ENCODE measurements at regions not wholly inside any gene's neighbourhood (a gene's known extent, or its start where the extent isn't known, plus 50 kb on each side); places are given as distances from the start of the nearest gene placed in this dataset.

DNA sequence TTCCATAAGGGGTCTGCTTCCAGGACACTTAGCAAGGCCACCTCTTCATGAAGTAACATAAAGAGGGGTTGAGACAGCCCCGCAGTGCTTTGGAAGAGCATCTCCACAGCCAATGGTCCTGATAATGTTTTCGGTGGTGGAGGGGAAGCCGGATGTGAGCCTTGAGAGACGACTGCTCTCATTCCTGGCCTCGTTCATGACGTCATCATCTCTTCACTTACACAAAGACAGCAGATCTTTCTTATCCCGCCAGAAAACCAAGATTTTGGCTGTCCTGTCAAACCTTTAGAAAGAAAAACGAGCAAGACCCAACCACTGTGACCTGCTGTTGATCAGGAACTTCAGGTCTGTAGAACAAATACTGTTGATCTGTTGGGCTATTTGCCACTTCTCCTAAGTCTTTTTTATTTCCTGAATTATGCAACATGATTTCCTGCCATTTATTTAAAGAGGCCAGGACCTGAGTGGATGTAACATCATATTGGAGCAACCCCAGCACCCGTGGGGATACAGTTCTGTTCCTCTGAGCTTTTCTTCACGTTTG lies 89.0 kb upstream of the IRX2 start:
- H3K4me2 ChIP-seq, result no peak overlapping the region
- no peaks in the 10 kb centered on the region for H3K9me3 Mint-ChIP-seq
- TF ChIP-seq, protein P1, sequence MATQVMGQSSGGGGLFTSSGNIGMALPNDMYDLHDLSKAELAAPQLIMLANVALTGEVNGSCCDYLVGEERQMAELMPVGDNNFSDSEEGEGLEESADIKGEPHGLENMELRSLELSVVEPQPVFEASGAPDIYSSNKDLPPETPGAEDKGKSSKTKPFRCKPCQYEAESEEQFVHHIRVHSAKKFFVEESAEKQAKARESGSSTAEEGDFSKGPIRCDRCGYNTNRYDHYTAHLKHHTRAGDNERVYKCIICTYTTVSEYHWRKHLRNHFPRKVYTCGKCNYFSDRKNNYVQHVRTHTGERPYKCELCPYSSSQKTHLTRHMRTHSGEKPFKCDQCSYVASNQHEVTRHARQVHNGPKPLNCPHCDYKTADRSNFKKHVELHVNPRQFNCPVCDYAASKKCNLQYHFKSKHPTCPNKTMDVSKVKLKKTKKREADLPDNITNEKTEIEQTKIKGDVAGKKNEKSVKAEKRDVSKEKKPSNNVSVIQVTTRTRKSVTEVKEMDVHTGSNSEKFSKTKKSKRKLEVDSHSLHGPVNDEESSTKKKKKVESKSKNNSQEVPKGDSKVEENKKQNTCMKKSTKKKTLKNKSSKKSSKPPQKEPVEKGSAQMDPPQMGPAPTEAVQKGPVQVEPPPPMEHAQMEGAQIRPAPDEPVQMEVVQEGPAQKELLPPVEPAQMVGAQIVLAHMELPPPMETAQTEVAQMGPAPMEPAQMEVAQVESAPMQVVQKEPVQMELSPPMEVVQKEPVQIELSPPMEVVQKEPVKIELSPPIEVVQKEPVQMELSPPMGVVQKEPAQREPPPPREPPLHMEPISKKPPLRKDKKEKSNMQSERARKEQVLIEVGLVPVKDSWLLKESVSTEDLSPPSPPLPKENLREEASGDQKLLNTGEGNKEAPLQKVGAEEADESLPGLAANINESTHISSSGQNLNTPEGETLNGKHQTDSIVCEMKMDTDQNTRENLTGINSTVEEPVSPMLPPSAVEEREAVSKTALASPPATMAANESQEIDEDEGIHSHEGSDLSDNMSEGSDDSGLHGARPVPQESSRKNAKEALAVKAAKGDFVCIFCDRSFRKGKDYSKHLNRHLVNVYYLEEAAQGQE (IDR thresholded peaks at IDR 0.05; ENCODE audit: unreplicated experiment), result no peak
- TF ChIP-seq JUNB (IDR thresholded peaks at IDR 0.05; ENCODE audit: unreplicated experiment) (no peak), CREB1 (CRISPR knock-in tag; IDR thresholded peaks at IDR 0.05; ENCODE audit: low read depth) (no peak), ZNF114 (CRISPR knock-in tag; IDR thresholded peaks at IDR 0.05) (no peak), NANOG (IDR thresholded peaks at IDR 0.05; ENCODE audit: borderline replicate concordance) (no peak), POLR2AphosphoS5 (IDR thresholded peaks at IDR 0.05; ENCODE audit: low read depth) (no peak), STAT1 (IDR thresholded peaks at IDR 0.05; ENCODE audit: unreplicated experiment) (no peak), EZH2 (IDR thresholded peaks at IDR 0.05; ENCODE audit: low read depth, unreplicated experiment) (no peak), EZH2phosphoT487 (IDR thresholded peaks at IDR 0.05; ENCODE audit: unreplicated experiment) (no peak), ZNF331 (CRISPR knock-in tag; IDR thresholded peaks at IDR 0.05; ENCODE audit: low read depth) (no peak)
- TF ChIP-seq, protein P2, sequence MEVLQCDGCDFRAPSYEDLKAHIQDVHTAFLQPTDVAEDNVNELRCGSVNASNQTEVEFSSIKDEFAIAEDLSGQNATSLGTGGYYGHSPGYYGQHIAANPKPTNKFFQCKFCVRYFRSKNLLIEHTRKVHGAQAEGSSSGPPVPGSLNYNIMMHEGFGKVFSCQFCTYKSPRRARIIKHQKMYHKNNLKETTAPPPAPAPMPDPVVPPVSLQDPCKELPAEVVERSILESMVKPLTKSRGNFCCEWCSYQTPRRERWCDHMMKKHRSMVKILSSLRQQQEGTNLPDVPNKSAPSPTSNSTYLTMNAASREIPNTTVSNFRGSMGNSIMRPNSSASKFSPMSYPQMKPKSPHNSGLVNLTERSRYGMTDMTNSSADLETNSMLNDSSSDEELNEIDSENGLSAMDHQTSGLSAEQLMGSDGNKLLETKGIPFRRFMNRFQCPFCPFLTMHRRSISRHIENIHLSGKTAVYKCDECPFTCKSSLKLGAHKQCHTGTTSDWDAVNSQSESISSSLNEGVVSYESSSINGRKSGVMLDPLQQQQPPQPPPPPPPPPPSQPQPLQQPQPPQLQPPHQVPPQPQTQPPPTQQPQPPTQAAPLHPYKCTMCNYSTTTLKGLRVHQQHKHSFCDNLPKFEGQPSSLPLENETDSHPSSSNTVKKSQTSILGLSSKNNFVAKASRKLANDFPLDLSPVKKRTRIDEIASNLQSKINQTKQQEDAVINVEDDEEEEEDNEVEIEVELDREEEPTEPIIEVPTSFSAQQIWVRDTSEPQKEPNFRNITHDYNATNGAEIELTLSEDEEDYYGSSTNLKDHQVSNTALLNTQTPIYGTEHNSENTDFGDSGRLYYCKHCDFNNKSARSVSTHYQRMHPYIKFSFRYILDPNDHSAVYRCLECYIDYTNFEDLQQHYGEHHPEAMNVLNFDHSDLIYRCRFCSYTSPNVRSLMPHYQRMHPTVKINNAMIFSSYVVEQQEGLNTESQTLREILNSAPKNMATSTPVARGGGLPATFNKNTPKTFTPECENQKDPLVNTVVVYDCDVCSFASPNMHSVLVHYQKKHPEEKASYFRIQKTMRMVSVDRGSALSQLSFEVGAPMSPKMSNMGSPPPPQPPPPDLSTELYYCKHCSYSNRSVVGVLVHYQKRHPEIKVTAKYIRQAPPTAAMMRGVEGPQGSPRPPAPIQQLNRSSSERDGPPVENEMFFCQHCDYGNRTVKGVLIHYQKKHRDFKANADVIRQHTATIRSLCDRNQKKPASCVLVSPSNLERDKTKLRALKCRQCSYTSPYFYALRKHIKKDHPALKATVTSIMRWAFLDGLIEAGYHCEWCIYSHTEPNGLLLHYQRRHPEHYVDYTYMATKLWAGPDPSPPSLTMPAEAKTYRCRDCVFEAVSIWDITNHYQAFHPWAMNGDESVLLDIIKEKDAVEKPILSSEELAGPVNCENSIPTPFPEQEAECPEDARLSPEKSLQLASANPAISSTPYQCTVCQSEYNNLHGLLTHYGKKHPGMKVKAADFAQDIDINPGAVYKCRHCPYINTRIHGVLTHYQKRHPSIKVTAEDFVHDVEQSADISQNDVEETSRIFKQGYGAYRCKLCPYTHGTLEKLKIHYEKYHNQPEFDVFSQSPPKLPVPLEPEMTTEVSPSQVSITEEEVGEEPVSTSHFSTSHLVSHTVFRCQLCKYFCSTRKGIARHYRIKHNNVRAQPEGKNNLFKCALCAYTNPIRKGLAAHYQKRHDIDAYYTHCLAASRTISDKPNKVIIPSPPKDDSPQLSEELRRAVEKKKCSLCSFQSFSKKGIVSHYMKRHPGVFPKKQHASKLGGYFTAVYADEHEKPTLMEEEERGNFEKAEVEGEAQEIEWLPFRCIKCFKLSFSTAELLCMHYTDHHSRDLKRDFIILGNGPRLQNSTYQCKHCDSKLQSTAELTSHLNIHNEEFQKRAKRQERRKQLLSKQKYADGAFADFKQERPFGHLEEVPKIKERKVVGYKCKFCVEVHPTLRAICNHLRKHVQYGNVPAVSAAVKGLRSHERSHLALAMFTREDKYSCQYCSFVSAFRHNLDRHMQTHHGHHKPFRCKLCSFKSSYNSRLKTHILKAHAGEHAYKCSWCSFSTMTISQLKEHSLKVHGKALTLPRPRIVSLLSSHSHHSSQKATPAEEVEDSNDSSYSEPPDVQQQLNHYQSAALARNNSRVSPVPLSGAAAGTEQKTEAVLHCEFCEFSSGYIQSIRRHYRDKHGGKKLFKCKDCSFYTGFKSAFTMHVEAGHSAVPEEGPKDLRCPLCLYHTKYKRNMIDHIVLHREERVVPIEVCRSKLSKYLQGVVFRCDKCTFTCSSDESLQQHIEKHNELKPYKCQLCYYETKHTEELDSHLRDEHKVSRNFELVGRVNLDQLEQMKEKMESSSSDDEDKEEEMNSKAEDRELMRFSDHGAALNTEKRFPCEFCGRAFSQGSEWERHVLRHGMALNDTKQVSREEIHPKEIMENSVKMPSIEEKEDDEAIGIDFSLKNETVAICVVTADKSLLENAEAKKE (CRISPR knock-in tag; IDR thresholded peaks at IDR 0.05), result no peak
- TF ChIP-seq, protein P3, sequence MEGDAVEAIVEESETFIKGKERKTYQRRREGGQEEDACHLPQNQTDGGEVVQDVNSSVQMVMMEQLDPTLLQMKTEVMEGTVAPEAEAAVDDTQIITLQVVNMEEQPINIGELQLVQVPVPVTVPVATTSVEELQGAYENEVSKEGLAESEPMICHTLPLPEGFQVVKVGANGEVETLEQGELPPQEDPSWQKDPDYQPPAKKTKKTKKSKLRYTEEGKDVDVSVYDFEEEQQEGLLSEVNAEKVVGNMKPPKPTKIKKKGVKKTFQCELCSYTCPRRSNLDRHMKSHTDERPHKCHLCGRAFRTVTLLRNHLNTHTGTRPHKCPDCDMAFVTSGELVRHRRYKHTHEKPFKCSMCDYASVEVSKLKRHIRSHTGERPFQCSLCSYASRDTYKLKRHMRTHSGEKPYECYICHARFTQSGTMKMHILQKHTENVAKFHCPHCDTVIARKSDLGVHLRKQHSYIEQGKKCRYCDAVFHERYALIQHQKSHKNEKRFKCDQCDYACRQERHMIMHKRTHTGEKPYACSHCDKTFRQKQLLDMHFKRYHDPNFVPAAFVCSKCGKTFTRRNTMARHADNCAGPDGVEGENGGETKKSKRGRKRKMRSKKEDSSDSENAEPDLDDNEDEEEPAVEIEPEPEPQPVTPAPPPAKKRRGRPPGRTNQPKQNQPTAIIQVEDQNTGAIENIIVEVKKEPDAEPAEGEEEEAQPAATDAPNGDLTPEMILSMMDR (conservative IDR thresholded peaks at IDR 0.05; ENCODE audit: low read depth in 2 of 2), result no peak
- TF ChIP-seq, protein P4, sequence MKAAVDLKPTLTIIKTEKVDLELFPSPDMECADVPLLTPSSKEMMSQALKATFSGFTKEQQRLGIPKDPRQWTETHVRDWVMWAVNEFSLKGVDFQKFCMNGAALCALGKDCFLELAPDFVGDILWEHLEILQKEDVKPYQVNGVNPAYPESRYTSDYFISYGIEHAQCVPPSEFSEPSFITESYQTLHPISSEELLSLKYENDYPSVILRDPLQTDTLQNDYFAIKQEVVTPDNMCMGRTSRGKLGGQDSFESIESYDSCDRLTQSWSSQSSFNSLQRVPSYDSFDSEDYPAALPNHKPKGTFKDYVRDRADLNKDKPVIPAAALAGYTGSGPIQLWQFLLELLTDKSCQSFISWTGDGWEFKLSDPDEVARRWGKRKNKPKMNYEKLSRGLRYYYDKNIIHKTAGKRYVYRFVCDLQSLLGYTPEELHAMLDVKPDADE (IDR thresholded peaks at IDR 0.05), result no peak
- H3K4me1 Mint-ChIP-seq, result no peaks in the 10 kb centered on the region
- no peaks in the 10 kb centered on the region for H3K4me1 ChIP-seq (ENCODE audit: insufficient read depth)
- no peak overlapping the region for H3K4me3 ChIP-seq
- no peak overlapping the region for H3K27ac ChIP-seq (ENCODE audit: low read depth)
- no peaks in the 10 kb centered on the region for H3F3A ChIP-seq (replicated peaks; ENCODE audit: low read depth)
- no peaks in the 10 kb centered on the region for H3K36me3 ChIP-seq (ENCODE audit: insufficient read depth)
- 0 out of 2 replicates have a peak, but pooled peaks cover under 1% of the 10 kb centered on the region for H3K9me2 ChIP-seq (ENCODE audit: insufficient read depth)
- no peak overlapping the region for H3K27ac Mint-ChIP-seq
- no peak overlapping the region for H2AFZ ChIP-seq
- no peaks in the 10 kb centered on the region for H3K79me2 ChIP-seq (replicated peaks; ENCODE audit: insufficient read depth)
- no peaks in the 10 kb centered on the region for H3K27me3 ChIP-seq (ENCODE audit: insufficient read depth)
- DNase-seq (ENCODE audit: low spot score) (no peak), ATAC-seq (no peak)
- H3K27me3 Mint-ChIP-seq (ENCODE audit: insufficient read depth, low read depth, poor library complexity), result peaks cover 2% of the 10 kb centered on the region
- no peak overlapping the region for H3K4me3 Mint-ChIP-seq
- no peaks in the 10 kb centered on the region for H3K36me3 Mint-ChIP-seq (ENCODE audit: low read depth)
- H4K20me1 ChIP-seq (replicated peaks; ENCODE audit: insufficient read depth), result no peaks in the 10 kb centered on the region
